ENCODE measurements at regions not wholly inside any gene's neighbourhood (a gene's known extent, or its start where the extent isn't known, plus 50 kb on each side); places are given as distances from the start of the nearest gene placed in this dataset.
"Not testable (repeated sequence)": the region's sequence is repeated elsewhere in the genome, so short reads cannot be mapped to it uniquely, and the experiment has no call there.

DNA sequence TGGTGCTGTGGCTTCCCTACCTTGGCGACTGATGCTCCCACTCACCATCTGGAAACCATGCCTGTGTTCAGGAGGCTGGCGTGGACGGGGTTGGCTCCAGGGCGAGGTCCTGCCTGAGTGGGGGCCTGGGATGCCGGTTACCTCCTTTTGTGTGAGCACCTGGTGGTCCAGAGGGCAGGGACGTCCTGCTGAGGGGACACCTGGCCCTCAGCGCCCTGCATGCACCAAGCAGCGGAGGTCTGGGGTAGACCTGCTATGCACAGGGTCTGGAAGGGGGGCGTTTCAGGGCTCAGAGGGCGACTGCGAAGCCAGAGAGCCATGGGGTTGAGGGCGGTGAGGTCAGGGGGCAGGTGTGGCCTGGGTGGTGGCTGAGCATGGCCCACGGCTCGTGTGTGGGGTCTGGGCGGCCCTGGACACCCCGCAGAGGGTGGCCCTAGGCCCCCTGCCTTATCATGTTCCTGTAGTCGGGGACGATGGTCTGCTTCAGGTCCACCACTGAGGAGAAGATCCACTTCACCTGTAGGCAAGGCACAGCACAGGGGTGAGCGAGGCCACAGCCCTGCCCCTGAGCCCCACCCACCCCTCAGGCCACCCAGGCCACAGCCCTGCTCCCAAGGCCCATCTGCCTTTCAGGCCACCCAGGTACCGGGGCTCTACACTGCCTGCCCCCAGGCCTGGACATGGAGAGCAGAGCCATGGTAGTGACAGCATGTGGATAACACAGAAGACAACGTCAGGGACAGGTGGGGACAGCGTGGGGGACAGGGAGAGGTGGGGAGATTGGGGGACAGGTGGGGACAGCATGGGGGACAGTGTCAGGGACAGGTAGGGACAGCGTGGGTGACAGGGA, 95.3 kb downstream of the TMEM121 start:
- DNase-seq (ENCODE audit: low read depth in 3 of 3), result not testable (repeated sequence)

GRCh38 chr14:105622329-105622955, 96.1 kb downstream of the TMEM121 start:
- no peak for DNase-seq (ENCODE audit: low read depth in 3 of 3)

- not testable (repeated sequence) for DNase-seq (ENCODE audit: low read depth in 3 of 3)
Measured at GRCh38 chr14:105623178-105623577, 96.8 kb downstream of the TMEM121 start.

DNA sequence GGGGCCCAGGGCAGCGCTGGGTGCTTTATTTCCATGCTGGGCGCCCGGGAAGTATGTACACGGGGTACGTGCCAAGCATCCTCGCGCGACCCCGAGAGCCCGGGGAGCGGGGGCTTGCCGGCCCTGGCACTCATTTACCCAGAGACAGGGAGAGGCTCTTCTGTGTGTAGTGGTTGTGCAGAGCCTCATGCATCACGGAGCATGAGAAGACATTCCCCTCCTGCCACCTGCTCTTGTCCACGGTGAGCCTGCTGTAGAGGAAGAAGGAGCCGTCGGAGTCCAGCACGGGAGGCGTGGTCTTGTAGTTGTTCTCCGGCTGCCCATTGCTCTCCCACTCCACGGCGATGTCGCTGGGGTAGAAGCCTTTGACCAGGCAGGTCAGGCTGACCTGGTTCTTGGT, 98.0 kb downstream of the TMEM121 start:
- not testable (repeated sequence) for DNase-seq (ENCODE audit: low read depth in 3 of 3)

DNA sequence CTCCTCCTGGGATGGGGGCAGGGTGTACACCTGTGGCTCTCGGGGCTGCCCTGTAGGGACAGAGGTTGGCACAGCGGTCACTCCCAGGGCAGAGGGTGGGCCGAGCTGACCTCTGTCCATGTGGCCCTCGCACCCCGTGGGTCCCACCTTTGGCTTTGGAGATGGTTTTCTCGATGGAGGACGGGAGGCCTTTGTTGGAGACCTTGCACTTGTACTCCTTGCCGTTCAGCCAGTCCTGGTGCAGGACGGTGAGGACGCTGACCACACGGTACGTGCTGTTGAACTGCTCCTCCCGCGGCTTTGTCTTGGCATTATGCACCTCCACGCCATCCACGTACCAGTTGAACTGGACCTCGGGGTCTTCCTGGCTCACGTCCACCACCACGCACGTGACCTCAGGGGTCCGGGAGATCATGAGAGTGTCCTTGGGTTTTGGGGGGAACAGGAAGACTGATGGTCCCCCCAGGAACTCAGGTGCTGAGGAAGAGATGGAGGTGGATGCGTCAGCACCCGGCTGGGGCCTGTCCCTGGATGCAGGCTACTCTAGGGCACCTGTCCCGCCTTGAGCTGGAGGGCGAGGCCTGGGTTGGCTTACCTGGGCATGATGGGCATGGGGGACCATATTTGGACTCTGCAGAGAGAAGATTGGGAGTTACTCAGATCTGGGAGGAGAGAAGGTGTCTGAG, 98.5 kb downstream of the TMEM121 start:
- DNase-seq (ENCODE audit: low read depth in 3 of 3), result not testable (repeated sequence)

DNA sequence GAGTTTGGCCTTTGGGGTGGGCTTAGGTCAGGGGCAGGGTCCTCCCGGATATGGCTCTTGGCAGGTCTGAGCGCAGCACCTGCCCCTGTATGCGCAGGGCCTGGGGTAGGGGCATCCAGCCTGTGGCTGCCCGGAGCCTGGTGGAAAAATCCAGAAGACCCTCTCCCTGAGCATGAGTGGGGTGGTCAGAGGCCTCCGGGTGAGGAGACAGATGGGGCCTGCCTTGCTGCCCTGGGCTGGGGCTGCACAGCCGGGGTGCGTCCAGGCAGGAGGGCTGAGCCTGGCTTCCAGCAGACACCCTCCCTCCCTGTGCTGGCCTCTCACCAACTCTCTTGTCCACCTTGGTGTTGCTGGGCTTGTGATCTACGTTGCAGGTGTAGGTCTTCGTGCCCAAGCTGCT, 99.1 kb downstream of the TMEM121 start:
- DNase-seq (ENCODE audit: low read depth in 3 of 3), result not testable (repeated sequence)

GRCh38 chr14:105626111-105626510, 99.7 kb downstream of the TMEM121 start:
- DNase-seq (ENCODE audit: low read depth in 3 of 3), result not testable (repeated sequence)

GRCh38 chr14:105626651-105627050, 100.3 kb downstream of the TMEM121 start:
- not testable (repeated sequence) for DNase-seq (ENCODE audit: low read depth in 3 of 3)

GRCh38 chr14:105627287-105627686, 100.9 kb downstream of the TMEM121 start:
- DNase-seq (ENCODE audit: low read depth in 3 of 3), result not testable (repeated sequence)

GRCh38 chr14:105627701-105628100, 101.3 kb downstream of the TMEM121 start:
- no peak for DNase-seq (ENCODE audit: low read depth in 3 of 3)

GRCh38 chr14:105628126-105628525, 101.7 kb downstream of the TMEM121 start:
- not testable (repeated sequence) for DNase-seq (ENCODE audit: low read depth in 3 of 3)

DNA sequence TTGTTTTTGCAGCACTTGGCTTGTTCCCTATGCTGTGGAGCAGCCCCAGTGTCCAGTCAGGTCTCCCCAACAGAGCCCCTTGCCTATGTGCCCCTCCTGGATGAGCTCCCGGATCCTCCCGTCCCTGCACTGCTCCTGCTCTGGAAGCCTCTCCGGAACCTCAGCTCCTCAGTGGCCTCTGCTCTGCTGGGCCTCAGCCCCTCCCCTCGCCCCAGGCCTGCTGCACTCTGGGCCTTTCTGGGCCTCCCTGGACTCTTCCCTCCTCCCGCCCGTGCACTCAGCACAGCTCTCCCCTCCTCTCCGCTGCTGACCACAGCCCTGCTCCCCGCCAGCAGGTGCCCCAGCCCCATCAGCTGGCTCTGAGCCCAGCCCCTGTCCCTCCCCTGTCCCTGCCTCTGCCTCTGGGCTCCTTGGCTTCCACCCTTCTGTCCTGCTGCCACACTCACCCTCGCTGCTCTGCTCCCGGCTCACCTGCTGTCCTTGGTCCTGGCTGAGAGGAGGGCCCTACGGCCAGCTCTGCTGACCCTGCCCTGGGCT, 102.2 kb downstream of the TMEM121 start:
- not testable (repeated sequence) for DNase-seq (ENCODE audit: low read depth in 3 of 3)

GRCh38 chr14:105629091-105629885, 102.9 kb downstream of the TMEM121 start:
- not testable (repeated sequence) for DNase-seq (ENCODE audit: low read depth in 3 of 3)

- no peak for DNase-seq (ENCODE audit: low read depth in 3 of 3)
Measured at GRCh38 chr14:105629886-105630215, 103.5 kb downstream of the TMEM121 start.

DNA sequence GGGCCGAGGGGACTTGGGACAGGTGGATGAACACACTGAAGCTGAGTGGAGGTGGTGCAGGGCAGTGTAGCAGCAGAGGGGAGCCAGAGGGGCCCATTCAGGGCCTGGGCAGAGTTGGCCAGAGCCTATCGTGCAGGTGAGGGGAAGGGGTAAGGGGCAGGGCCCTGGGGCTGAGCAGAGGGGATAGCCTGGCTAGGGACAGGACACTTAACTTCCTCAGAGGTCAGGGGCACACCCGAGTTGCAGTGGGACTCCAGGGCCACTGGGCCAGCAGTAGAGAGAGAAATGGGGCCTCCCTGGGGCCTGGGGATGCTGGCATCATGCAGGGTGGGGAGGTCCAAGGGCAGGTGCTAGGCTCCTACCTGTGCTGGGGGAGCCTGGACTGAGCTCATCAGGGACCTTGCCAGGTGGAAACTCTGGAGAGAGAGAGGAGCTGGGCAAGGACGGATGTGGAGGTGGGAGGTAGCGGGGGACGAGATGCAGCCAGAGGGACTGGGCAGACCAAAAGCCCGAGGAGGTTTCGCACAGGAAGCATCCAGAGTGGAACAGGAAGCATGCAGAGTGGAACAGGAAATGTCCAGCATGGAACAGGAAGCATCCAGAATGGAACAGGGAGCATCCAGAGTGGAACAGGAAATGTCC, 104.0 kb downstream of the TMEM121 start:
- not testable (repeated sequence) for DNase-seq (ENCODE audit: low read depth in 3 of 3)

DNA sequence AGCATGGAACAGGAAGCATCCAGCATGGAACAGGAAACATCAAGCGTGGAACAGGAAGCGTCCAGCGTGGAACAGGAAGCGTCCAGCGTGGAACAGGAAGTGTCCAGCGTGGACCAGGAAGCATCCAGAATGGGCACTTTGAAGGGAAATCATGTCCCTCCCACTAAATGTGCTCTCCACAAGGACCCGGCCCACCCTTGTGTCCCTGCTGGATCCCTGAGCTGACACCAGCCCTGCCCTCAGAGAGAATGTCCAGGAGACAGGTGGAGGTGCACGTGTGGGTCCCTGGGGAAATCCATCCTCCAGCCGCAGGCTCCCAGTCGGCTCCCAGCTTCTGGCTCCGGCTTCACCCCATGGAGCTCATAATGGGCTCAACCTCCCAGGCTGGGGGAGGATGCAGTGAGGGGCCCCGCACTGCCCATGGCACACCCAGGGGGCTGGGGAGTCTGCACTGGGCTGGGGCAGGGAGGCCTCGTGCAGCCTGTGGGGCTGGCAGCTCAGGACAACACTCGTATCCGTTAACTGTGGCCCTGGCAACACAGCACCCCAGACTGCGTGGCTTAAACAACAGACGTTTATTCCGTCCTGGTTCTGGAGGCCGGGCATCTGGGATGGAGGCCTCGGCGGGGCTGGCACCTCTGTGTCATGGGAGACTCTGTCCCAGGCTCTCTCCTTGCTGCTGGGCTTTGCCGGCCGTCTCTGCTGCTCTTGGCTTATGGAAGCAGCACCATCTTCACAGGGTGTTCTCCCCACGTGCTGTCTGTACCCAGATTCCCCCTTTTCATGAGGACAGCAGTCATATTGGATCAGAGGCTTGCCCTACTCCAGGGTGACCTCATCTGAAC, 104.8 kb downstream of the TMEM121 start:
- not testable (repeated sequence) for DNase-seq (ENCODE audit: low read depth in 3 of 3)

DNA sequence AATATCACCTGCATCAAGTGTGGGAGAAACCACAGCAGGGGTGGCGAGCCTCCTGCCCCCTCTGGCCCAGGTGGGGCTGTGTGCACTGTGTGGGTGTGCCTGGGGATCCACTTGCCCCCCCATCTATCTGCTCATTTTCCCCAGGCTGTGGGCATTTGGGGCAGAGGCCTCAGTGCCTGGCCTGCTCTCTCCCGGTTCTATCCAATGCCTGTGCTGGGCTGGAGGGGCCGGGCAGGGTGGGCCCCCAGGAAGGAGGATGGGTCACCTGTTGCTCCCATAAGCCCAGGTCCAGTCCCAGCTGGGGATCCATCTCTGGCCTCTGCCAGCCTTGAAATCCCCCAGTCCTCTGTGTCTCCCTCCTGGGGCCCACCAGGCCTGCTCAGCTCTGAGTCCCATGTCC, 105.6 kb downstream of the TMEM121 start:
- no peak for DNase-seq (ENCODE audit: low read depth in 3 of 3)

DNA sequence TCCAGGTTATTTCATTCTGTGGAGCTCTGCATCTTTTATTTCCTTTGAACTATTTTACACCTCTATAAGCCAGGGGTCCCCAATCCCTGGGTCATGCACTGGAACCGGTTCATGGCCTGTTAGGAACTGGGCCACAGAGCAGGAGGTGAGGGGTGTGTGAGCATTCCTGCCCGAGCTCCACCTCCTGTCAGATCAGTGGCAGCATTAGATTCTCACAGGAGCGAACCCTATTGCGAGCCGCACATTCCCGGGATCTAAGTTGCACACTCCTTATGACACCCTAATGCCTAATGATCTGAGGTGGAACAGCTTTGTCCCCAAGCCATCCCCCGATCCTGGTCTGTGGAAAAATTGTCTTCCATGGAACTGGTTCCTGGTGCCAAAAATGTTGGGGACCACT, 107.2 kb downstream of the TMEM121 start:
- not testable (repeated sequence) for DNase-seq (ENCODE audit: low read depth in 3 of 3)

DNA sequence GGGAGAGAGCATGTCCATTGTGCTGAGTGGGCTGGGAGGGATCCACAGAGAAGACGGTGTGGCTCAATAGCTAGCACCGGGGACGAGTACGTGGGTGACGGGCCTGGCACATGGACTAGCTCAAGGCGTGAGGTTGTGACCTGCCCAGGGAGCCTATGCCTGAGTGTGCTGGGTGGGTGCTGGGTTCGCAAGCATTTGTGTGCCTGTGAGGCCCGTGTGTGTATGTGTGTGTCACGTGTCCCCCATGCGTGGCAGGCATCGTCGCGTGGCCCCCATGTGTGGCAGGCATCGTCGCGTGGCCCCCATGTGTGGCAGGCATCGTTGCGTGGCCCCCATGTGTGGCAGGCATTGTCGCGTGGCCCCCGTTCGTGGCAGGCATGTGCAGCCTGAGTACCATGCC, 109.2 kb downstream of the TMEM121 start:
- DNase-seq (ENCODE audit: low read depth in 3 of 3), result no peak

GRCh38 chr14:105636021-105636420, 109.6 kb downstream of the TMEM121 start:
- not testable (repeated sequence) for DNase-seq (ENCODE audit: low read depth in 3 of 3)

All from stimulated activated CD4-positive, alpha-beta T cell treated with anti-CD3 and anti-CD28 coated beads, TNF-alpha, amount 100 ng/mL, for 48 hours (primary cell).